ENCODE measurements at regions not wholly inside any gene's neighbourhood (a gene's known extent, or its start where the extent isn't known, plus 50 kb on each side); places are given as distances from the start of the nearest gene placed in this dataset.
"Not testable (repeated sequence)": the region's sequence is repeated elsewhere in the genome, so short reads cannot be mapped to it uniquely, and the experiment has no call there.

GRCh38 chr4:130955520-130955919 is 1859.6 kb downstream of the C4orf33 start:
- DNase-seq (ENCODE audit: low read depth): no peak
- in situ Hi-C loops (cut with HindIII; ENCODE audit: low pct_unique_long_range_greater_than_20kb, low sequenced_read_pairs): no loop called here

DNA sequence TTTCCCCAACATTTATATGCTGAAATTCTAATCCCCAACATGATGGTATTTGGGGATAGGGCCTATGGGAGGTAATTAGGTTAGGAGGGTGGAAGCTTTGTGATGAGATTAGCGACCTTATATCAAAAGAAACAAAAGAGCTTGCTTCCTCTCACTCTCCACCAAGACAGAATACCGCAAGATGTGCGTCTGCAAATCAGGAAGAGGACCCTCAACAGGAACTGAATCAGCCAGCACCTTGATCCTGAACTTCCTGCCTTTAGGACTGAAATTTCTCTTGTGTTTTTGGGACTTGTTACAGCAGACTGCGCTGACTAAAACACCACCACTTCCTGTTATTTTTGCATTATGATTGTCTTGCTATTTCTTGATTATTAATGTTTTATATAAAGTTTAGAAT is 1889.4 kb downstream of the C4orf33 start:
- no peak for DNase-seq (ENCODE audit: low read depth)
- in situ Hi-C loops (cut with HindIII; ENCODE audit: low pct_unique_long_range_greater_than_20kb, low sequenced_read_pairs): no loop called here

GRCh38 chr4:130995988-130996387 is 1900.0 kb downstream of the C4orf33 start:
- in situ Hi-C loops (cut with HindIII; ENCODE audit: low pct_unique_long_range_greater_than_20kb, low sequenced_read_pairs): no loop called here
- DNase-seq (ENCODE audit: low read depth): no peak

- no peak for DNase-seq (ENCODE audit: low read depth)
These were observed 1905.4 kb downstream of the C4orf33 start for GRCh38 chr4:131001371-131001770.

GRCh38 chr4:131002132-131002531 is 1906.2 kb downstream of the C4orf33 start:
- in situ Hi-C loops (cut with HindIII; ENCODE audit: low pct_unique_long_range_greater_than_20kb, low sequenced_read_pairs): no loop called here
- DNase-seq (ENCODE audit: low read depth): no peak

More at GRCh38 chr4:131001371-131001770, 1905.4 kb downstream of the C4orf33 start:
- in situ Hi-C loops (cut with HindIII; ENCODE audit: low pct_unique_long_range_greater_than_20kb, low sequenced_read_pairs): no loop called here

DNA sequence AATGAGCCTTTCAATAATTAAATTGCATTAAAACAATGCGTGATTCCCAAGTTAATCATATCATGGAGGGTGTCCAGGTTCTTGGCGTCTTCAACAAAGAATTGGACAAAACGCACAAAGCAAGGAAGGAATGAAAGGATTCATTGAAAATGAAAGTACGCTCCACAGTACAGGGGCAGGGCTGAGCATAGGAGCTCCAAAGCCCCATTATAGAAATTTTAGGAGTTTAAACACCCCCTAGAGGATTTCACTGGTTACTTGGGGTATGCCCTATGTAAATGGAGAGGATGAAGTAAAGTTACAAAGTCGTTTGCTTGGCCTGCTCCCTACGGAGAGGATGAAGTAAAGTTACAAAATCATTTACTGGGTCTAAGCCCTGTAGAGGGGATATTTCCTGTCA is 1910.4 kb downstream of the C4orf33 start:
- DNase-seq (ENCODE audit: low read depth): no peak
- in situ Hi-C loops (cut with HindIII; ENCODE audit: low pct_unique_long_range_greater_than_20kb, low sequenced_read_pairs): no loop called here

- DNase-seq (ENCODE audit: low read depth); in situ Hi-C loops (cut with HindIII; ENCODE audit: low pct_unique_long_range_greater_than_20kb, low sequenced_read_pairs): not testable (repeated sequence)
These were observed 1916.0 kb downstream of the C4orf33 start for GRCh38 chr4:131011961-131012360.

DNA sequence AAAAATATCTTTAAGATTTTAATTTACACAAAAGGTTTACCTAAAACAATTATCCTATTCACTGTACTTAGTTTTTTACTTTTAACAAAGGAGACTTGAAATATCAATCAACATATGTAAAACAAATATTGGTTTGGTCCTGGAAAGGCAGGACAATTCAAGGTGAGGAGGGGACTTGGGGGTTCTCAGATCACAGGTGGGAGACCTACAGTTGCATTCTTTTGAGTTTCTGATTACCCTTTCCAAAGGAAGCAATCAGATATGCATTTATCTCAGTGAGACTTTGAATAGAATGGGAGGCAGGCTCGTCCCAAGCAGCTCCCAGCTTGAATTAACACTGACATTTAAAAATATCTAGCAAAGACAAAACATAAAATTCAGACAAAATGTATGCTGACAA is 1917.3 kb downstream of the C4orf33 start:
- no peak for DNase-seq (ENCODE audit: low read depth)
- in situ Hi-C loops (cut with HindIII; ENCODE audit: low pct_unique_long_range_greater_than_20kb, low sequenced_read_pairs): no loop called here

DNA sequence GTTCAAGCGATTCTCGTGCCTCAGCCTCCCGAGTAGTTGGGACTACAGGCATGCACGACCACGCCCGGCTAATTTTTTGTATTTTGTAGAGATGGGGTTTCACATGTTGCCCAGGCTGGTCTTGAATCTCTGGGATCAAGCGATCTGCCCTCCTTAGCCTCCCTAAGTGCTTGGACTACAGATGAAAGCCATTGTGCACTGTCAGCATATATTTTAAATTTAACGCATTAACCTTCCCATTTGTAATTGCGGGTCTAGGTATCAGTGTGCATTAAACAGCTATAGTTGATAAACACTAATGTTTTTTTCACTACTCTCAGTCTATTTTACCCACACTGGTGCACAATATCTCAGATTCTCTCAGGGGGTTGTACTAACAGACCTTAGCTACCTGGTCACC is 1930.8 kb downstream of the C4orf33 start:
- no peak for DNase-seq (ENCODE audit: low read depth)
- in situ Hi-C loops (cut with HindIII; ENCODE audit: low pct_unique_long_range_greater_than_20kb, low sequenced_read_pairs): no loop called here

DNA sequence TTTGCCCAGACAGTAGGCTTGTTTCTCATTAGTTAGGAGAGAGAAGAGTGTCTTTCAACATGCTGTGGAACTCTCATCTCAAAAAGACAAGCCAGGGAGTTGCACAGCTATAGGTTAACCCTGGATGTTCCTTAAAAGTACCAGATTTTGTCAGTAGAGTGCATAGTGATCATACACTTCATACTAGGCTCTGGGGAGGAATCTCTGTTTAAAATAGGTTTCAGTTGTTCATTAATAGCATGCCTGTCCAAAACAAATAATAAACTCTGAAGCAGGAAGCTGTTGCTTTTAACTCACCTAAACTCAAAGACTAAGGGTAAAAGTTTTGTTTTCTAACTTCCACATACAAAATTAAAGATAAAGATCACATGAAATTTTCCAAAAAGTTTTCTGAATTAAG is 1948.4 kb downstream of the C4orf33 start:
- no peak for DNase-seq (ENCODE audit: low read depth)
- in situ Hi-C loops (cut with HindIII; ENCODE audit: low pct_unique_long_range_greater_than_20kb, low sequenced_read_pairs): no loop called here

DNA sequence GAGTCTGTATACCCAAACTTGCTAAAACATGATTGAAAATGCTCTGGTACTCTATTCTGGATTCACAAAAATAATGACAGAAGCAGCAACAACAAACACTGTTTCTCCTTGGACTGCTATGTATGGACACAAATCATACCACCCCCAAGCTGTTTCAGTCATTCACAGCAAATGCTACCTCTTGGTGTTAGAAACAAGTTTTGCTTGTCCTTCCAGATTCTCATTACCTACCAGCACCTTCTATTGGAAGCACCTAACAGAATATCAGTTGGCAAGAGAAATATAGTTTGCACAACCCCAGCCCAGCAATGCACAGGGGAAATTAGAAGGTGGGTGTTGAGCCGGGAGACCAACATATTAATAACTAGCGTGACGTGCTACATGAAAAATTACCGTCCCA is 1950.9 kb downstream of the C4orf33 start:
- no peak for DNase-seq (ENCODE audit: low read depth)
- in situ Hi-C loops (cut with HindIII; ENCODE audit: low pct_unique_long_range_greater_than_20kb, low sequenced_read_pairs): no loop called here

DNA sequence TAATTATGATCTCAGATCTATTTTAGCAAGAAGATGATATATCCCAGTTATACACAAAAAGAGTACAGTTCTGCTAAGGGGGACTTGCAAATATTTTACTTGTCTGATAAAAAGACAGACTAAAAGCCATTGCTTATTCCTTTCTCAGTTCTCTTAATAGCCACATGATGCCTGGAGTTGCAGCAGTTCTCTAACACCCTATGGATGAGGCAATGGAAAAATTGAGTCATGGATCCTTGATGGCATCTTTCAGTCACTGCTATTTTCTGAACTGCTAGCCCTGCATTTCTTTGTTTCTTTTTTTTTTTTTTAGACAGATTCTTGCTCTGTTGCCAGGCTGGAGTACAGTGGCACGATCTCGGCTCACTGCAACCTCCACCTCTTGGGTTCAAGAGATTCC is 1956.7 kb downstream of the C4orf33 start:
- DNase-seq (ENCODE audit: low read depth): no peak
- in situ Hi-C loops (cut with HindIII; ENCODE audit: low pct_unique_long_range_greater_than_20kb, low sequenced_read_pairs): no loop called here

GRCh38 chr4:131054489-131055019 is 1958.6 kb downstream of the C4orf33 start:
- in situ Hi-C loops (cut with HindIII; ENCODE audit: low pct_unique_long_range_greater_than_20kb, low sequenced_read_pairs): no loop called here

GRCh38 chr4:131061734-131062133 is 1965.8 kb downstream of the C4orf33 start:
- in situ Hi-C loops (cut with HindIII; ENCODE audit: low pct_unique_long_range_greater_than_20kb, low sequenced_read_pairs): no loop called here
- no peak for DNase-seq (ENCODE audit: low read depth)

More at GRCh38 chr4:131054489-131055019, 1958.6 kb downstream of the C4orf33 start:
- DNase-seq (ENCODE audit: low read depth): no peak

DNA sequence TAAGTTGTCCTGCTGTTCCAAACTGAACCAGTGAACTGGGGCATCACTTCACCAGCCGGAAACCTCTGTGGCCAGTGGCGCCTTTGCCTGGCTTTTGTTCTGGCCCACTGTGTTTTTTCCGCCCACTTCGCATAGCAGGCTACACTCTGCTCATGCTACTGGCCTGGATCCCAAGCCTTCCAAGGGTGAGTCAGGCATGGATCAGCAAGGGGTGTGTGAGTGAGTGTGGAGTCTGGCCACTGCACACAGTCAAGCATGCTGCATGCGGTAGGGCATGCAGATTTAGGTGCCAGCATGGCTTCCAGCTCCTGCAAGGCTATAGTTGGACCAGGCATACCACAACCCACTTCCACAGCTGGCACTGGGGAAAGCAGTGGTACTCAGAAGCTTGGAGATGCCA is 1967.9 kb downstream of the C4orf33 start:
- no peak for DNase-seq (ENCODE audit: low read depth)
- in situ Hi-C loops (cut with HindIII; ENCODE audit: low pct_unique_long_range_greater_than_20kb, low sequenced_read_pairs): no loop called here

GRCh38 chr4:131081069-131081468 is 1985.1 kb downstream of the C4orf33 start:
- in situ Hi-C loops (cut with HindIII; ENCODE audit: low pct_unique_long_range_greater_than_20kb, low sequenced_read_pairs): no loop called here
- no peak for DNase-seq (ENCODE audit: low read depth)

GRCh38 chr4:131084997-131085396 is 1989.0 kb downstream of the C4orf33 start:
- in situ Hi-C loops (cut with HindIII; ENCODE audit: low pct_unique_long_range_greater_than_20kb, low sequenced_read_pairs): no loop called here

GRCh38 chr4:131091896-131092295 is 1995.9 kb downstream of the C4orf33 start:
- in situ Hi-C loops (cut with HindIII; ENCODE audit: low pct_unique_long_range_greater_than_20kb, low sequenced_read_pairs): no loop called here
- DNase-seq (ENCODE audit: low read depth): no peak

More at GRCh38 chr4:131084997-131085396, 1989.0 kb downstream of the C4orf33 start:
- no peak for DNase-seq (ENCODE audit: low read depth)

- in situ Hi-C loops (cut with HindIII; ENCODE audit: low pct_unique_long_range_greater_than_20kb, low sequenced_read_pairs): no loop called here
- DNase-seq (ENCODE audit: low read depth): no peak
These were observed 1997.4 kb downstream of the C4orf33 start for GRCh38 chr4:131093303-131093702.

DNA sequence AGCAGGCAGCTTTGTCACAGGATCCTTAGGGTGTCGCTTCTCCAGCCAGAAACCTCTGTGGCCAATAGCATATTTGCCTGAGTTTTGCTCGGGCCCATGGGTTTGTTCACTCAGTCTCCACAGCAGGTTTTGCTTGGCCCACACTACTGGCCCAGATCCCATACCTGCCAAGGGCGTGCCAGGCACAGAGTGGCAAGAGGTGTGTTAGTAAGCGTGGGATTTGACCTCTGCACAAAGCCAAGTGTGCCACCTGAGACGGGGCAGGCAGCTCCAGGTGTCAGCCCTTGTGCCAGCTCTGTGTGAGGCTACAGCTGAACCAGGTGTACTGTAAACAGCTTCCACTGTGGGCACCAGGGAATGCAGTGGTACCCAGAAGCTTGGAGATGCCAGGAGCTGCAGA is 2003.0 kb downstream of the C4orf33 start:
- in situ Hi-C loops (cut with HindIII; ENCODE audit: low pct_unique_long_range_greater_than_20kb, low sequenced_read_pairs): no loop called here
- no peak for DNase-seq (ENCODE audit: low read depth)

GRCh38 chr4:131113273-131113672 is 2017.3 kb downstream of the C4orf33 start:
- DNase-seq (ENCODE audit: low read depth): no peak
- in situ Hi-C loops (cut with HindIII; ENCODE audit: low pct_unique_long_range_greater_than_20kb, low sequenced_read_pairs): no loop called here
